ENCODE measurements at regions not wholly inside any gene's neighbourhood (a gene's known extent, or its start where the extent isn't known, plus 50 kb on each side); places are given as distances from the start of the nearest gene placed in this dataset.
"Not testable (repeated sequence)": the region's sequence is repeated elsewhere in the genome, so short reads cannot be mapped to it uniquely, and the experiment has no call there.

DNA sequence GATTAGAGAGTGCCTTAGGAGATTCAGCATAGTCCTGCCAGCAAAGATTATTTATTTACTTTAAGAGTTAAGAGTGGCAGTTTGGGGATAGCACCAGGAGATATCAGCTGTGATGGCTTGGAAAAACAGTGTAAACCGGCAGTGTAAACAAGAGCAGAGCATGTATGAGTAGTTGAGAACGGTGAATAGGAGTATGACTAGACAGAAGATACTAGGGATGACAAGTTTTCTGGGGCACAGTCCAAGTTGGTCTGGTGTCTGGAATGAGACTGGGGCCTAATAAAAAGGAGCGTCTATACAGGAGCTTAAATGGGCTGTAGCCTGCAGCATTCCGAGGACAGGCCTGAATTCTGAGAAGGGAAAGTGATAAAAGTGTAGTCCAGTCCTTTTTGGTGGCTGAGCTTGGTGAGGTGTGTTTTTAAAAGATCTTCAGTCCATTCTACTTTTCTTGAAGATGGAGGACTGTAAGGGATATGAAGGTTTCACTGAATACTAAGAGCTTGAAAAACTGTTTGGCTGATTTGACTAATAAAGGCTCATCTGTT is 117.8 kb downstream of the TLR5 start:
- not testable (repeated sequence) for DNase-seq

DNA sequence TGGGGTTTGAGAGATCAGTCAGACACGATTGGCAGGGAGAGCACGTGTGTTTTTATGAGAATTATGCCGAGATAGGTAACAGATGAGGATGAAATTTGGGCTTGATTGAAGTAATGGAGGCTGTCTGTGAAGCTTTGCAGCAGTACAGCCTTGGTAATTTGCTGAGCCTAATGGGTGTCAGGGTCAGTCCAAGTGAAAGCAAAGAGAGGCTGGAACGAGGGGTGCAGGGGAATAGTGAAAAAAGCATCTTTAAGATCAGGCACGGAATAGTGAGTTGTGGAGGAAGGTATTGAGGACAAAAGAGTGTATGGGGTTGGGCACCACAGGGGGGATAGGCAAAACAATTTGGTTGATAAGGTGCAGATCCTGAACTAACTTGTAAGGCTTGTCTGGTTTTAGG is 116.4 kb downstream of the TLR5 start:
- not testable (repeated sequence) for DNase-seq

DNA sequence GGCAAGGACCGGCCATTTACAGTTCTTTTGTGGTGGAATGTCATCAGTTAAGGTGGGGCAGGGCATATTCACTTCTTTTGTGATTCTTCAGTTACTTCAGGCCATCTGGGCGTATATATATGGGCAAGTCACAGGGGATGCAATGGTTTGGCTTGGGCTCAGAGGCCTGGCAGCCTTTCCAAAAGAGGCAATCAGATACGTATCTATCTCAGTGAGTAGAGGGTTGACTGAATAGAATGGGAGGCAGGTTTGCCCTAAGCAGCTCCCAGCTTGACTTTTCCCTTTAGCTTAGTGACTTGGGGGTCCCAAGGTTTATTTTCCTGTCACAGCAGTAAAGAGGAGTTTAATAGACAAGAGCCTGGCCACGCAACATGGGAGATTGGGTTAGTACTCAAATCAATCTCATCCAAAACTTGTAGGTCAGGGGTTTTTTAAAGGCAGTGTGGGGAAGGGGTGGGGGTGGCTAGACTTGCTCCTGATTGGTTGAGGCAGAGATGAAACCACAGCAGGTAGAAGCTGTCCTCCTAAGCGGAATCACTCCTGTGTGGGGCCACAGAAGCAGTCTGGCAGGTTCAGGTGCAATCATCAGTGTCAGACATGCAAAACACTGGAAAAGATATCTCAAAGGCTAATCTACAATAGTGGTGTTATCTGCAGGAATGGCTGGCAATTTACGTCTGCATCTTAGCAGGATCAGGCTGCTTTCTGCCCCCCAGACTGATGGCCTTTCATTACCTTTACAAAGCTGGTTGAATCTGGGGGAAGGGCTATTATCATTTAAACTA is 112.9 kb downstream of the TLR5 start:
- DNase-seq = no peak

GRCh38 chr1:223030871-223031400 is 112.1 kb downstream of the TLR5 start:
- no peak for DNase-seq

DNA sequence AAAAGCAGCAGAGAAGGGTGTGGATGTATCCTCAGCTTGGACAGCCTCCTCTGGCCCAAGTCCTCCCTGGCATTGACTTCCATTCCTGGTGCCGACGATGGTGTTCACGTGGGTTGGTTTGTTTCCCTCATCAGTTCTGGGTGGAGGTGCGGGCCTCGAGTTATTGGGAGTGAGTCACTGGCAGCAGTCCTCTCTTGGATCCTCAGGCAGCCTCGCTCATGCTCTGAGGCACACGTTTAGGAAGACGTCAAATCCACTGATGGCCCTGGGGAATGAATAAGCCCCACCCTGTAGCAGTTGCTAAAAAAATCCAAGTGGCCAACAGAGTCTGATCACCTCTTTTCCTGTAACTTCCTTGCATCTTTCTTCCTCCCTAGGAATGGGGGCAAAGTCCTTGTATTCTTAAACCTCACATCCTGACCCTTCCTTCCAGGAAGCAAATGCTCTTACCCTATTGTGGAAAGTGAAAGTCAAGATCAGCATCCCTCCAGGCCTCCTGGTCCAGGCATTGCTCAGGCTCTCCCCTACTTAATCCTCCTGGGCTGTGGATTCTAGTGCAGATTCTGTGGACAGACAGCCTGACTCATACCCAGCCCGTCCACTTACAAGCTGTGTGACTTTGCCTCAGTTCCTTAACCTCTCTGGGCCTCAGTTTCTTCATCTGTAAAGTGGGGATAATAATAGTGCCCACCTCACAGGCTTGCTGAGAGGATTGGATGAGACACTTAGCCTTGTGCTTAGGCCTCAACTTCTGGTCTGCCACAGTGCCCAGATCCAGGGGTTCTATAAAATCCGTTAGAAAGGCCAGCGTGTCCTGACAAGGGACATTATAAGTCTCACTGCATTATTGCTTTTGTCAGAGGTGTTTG is 111.1 kb downstream of the TLR5 start:
- no peak for DNase-seq

GRCh38 chr1:223033658-223034057 is 109.4 kb downstream of the TLR5 start:
- DNase-seq = no peak

DNA sequence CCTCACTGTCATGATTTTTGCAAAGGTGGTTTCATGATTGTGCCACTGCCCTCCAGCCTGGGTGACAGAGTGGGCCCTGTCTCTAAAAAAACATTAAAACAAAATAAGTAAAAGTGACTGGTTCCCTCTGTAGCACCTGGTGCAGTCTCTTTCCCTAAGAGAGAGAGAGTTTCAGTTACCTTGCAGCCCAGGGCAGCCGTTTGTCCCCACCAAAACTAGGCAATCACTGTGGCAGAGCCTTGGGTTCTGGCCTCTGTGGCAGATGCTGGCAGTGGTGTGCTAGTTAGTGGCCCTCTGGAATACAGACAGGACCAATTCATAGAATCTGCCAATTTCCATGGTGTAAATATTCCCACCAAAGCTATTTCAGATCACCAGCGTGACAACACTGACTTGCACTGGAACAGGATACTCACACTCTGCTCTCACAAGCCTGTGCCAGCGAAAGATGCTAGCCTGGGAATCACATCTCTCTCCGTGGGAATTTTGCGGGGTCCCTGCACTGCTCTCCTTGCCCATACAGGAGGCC is 108.7 kb downstream of the TLR5 start:
- no peak for DNase-seq

GRCh38 chr1:223035724-223036478 is 107.1 kb downstream of the TLR5 start:
- DNase-seq = no peak

GRCh38 chr1:223036479-223036845 is 106.6 kb downstream of the TLR5 start:
- DNase-seq = no peak

DNA sequence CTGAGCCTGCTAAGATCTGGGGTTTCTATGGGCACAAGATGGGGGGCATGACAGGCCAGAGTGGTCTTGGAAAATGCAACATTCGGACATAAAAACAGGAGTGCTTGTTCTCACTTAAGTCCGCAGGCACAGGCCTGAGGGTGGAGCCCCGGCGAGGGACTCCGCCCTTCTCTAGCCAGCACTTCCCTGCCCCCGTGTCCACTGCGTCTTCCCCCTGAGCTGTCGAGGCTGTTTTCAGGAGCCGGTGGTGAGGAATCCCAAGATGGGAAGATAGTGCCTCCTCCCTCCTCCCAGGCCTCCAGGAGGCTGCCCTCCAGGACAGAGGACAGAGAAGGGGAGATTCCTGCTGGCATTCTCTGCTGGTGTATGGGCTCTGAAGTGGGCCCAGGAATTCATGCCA is 105.2 kb downstream of the TLR5 start:
- DNase-seq = no peak

DNA sequence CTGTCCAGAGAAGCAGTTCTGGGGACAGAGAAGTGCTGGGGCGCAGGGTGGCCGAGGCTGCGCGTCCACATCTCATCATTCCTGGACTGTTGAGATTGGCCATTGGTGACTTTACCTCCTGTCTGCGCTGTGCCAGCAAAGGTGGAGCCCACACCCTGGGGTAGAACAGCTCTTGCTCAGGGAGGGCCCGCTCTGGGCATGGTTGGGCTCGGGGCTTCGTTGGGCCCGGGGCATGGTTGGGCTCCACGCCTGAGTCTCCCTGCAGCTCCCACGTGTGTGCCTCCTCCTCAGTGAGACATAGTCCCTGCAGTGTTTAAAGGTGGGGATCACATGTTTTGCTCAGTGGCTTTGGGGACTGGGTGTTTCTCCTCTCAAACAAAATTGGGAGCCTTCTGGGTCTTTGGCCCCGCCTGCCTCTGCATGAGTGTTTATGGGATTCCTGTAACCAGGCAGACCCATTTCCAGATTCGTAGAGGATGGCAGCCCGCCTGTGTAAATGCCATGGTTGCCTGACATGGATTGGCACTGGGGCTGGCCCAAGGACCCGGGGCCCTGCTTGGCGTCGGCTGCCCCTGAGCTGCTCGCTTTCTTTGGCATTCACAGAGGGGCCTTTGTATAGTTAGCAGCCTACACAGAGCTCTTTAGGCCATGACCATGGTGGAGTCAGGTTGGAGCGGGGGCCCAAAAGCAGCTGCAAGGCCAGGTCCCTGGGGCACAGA is 104.6 kb downstream of the TLR5 start:
- no peak for DNase-seq

DNA sequence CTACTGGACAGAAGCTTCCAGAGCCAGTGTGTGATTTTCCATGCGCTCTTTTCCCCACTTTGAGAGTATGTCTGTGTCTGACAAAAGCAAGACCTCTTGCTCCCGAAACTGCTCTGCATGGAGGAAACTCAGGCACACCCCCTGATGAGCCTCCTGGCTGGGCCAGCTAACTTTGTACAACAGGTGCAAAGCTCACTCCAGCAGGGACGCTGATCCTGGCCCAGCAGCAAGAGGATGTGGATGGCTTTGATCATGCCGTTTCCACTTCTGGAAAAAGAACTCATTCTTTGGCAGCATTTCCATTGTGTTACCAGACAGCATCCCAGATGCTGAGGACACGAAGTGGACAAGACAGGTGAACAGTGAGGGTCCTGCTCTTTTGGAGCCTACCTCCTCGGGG is 103.1 kb downstream of the TLR5 start:
- DNase-seq = no peak

DNA sequence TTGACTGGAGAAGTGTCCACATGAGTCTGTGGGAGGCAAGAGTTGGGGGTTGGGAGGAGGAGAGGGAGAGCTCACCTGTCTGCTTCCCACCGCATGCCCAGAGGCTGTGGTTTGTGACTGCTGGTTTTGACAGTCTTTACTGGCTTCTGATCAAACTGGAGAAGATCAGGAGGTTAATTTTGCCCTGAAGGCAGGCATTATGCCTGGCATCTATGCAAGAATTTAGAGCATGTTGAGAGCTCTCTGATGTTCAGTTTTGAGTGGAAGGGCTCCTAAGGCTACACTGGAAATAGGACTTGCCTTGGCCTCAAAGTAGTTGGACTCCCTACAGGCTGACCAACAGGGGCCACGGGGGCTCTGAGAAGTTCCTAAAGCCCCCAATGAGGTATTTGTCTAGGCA is 101.6 kb downstream of the TLR5 start:
- DNase-seq = no peak

- no peak for DNase-seq
These were observed 97.7 kb downstream of the TLR5 start for GRCh38 chr1:223045164-223045957.

DNA sequence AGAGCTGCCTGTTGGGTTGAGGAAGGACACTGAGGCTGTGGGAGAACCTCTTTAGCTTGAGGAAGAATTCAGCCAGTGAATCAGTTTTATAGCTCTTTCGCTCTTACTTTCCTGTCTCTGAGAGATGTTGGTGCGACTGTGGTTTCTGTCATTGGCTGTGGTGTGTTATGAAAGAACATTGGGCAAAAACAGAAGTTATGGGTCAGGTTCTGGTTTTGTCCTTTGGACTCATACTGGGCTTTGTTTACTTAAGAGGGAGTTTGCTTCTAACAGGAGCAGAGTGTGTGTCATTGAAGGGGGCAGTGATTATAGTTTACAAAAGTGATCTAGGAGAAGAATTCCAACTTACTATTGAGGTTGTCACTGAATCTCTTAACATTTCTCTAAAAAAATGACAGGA is 97.0 kb downstream of the TLR5 start:
- DNase-seq = no peak

DNA sequence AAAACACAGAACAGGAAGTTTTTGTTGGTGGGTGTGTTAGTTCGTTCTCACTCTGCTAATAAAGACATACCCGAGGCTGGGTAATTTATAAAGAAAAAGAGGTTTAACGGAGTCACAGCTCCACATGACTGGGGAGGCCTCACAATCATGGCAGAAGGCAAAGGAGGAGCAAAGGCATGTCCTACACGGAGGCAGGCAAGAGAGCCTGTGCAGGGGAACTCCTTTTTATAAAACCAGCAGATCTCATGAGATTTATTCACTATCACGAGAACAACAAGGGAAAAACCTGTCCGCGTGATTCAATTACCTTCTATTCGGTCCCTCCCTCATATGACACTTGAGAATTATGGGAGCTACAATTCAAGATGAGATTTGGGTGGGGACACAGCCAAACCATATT is 96.6 kb downstream of the TLR5 start:
- not testable (repeated sequence) for DNase-seq

DNA sequence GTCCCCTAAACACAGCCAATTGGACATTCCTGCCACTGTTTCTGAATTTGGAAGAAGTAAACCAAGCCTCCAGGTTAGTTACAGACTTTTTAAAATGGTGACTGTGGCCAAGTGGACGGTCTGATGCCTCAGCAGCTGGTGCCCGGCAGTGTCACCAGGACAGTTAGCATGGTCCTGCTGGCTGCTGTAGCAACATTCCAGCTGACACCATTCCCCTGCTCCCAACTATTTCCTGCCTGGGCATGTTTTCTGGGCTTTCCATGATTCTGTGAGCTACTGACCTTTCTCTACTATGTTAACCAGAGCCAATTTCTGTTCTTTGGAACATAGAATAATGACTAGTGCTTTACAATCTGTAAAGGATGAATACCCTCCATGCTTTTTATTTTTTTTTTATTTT is 95.0 kb downstream of the TLR5 start:
- no peak for DNase-seq

- DNase-seq = no peak
These were observed 90.6 kb downstream of the TLR5 start for GRCh38 chr1:223052462-223052861.

- no peak for DNase-seq
These were observed 90.1 kb downstream of the TLR5 start for GRCh38 chr1:223052931-223053330.

DNA sequence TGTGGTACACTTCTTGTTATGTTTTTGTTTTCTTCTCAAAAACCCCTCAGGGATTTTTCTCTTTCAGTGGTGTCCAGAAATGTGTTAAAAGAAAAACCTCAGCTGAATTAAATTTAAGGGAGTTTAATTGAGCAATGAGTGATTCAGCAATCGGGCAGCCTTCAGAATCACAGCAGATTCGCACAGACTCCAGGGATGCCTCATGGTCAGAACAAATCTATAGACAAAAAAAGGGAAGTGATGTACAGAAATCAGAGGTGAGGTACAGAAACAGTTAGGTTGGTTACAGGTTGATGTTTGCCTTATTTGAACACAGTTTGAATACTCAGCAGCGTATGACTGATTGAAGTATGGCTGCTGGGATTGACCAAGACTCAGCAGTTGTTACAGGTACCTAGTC is 86.2 kb downstream of the TLR5 start:
- DNase-seq = no peak

GRCh38 chr1:223057569-223058093 is 85.4 kb downstream of the TLR5 start:
- DNase-seq = no peak

Measured in amniotic stem cell (primary cell).